ENCODE measurements at regions not wholly inside any gene's neighbourhood (a gene's known extent, or its start where the extent isn't known, plus 50 kb on each side); places are given as distances from the start of the nearest gene placed in this dataset.

- TF ChIP-seq CTCF (IDR thresholded peaks at IDR 0.05) (no peak), POLR2AphosphoS5 (IDR thresholded peaks at IDR 0.05) (no peak), EP300 (IDR thresholded peaks at IDR 0.05) (no peak), POLR2A (IDR thresholded peaks at IDR 0.05) (no peak)
- ATAC-seq, result no peak
- Histone ChIP-seq H3K4me1 (no peaks in the 10 kb centered on the region), H3K9me3 (no peaks in the 10 kb centered on the region), H3K27me3 (peaks cover 12% of the 10 kb centered on the region), H3K4me3 (no peak overlapping the region), H3K27ac (no peak overlapping the region), H3K36me3 (no peaks in the 10 kb centered on the region)
- WGBS, 2 donors (ENCODE audit: low coverage in 1 of 2), result 50 to 71% methylated on average over 1 of the region's 1 CpG
Measured at GRCh38 chr12:30829876-30830275, 75.1 kb upstream of the CAPRIN2 start.

- peaks cover 11% of the 10 kb centered on the region for H3K27me3 ChIP-seq
- no peaks in the 10 kb centered on the region for H3K36me3 ChIP-seq
- H3K4me1 ChIP-seq, result no peaks in the 10 kb centered on the region
- H3K4me3 ChIP-seq, result no peak overlapping the region
- ATAC-seq, result no peak
- H3K27ac ChIP-seq, result no peak overlapping the region
- 86 to 88% methylated on average over 1 to 3 of the region's 4 CpGs for WGBS, 2 donors (ENCODE audit: low coverage in 1 of 2)
- TF ChIP-seq POLR2A (IDR thresholded peaks at IDR 0.05), result no peak
- no peaks in the 10 kb centered on the region for H3K9me3 ChIP-seq
Measured at GRCh38 chr12:30828686-30829085, 73.9 kb upstream of the CAPRIN2 start.

- Histone ChIP-seq H3K4me3 (no peak overlapping the region), H3K9me3 (no peaks in the 10 kb centered on the region), H3K27me3 (peaks cover 5% of the 10 kb centered on the region), H3K4me1 (peaks cover 0 to 9% (median 0%) of the 10 kb centered on the region in 3 donors), H3K36me3 (no peaks in the 10 kb centered on the region), H3K27ac (no peak overlapping the region)
- ATAC-seq, result no peak
- WGBS, 2 donors (ENCODE audit: low coverage in 1 of 2), result 69 to 79% methylated on average over 5 to 6 of the region's 15 CpGs
- no peak for TF ChIP-seq POLR2A (IDR thresholded peaks at IDR 0.05)
Measured at GRCh38 chr12:30827101-30828066, 72.6 kb upstream of the CAPRIN2 start.

GRCh38 chr12:30826276-30826675, 71.5 kb upstream of the CAPRIN2 start:
- H3K9me3 ChIP-seq, result no peaks in the 10 kb centered on the region
- H3K4me1 ChIP-seq, result peaks cover 0 to 15% (median 0%) of the 10 kb centered on the region in 3 donors
- H3K4me3 ChIP-seq, result no peak overlapping the region
- H3K36me3 ChIP-seq, result no peaks in the 10 kb centered on the region
- no peak for ATAC-seq
- 86 to 91% methylated on average over 2 to 6 of the region's 8 CpGs for WGBS, 2 donors (ENCODE audit: low coverage in 1 of 2)
- TF ChIP-seq POLR2AphosphoS5 (IDR thresholded peaks at IDR 0.05), result no peak
- TF ChIP-seq EP300 (IDR thresholded peaks at IDR 0.05), result no peak
- no peak for TF ChIP-seq POLR2A (IDR thresholded peaks at IDR 0.05)
- no peak for TF ChIP-seq CTCF (IDR thresholded peaks at IDR 0.05)
- H3K27ac ChIP-seq, result no peak overlapping the region
- peaks cover under 1% of the 10 kb centered on the region for H3K27me3 ChIP-seq

GRCh38 chr12:30825341-30825740, 70.6 kb upstream of the CAPRIN2 start:
- no peaks in the 10 kb centered on the region for H3K36me3 ChIP-seq
- peaks cover 0 to 15% (median 0%) of the 10 kb centered on the region in 3 donors for H3K4me1 ChIP-seq
- no peaks in the 10 kb centered on the region for H3K9me3 ChIP-seq
- no peak for ATAC-seq
- no peaks in the 10 kb centered on the region for H3K27me3 ChIP-seq
- no peak overlapping the region for H3K4me3 ChIP-seq
- WGBS, 2 donors (ENCODE audit: low coverage in 1 of 2), result 100% methylated on average over 1 to 2 of the region's 4 CpGs
- TF ChIP-seq EP300 (IDR thresholded peaks at IDR 0.05), result no peak
- no peak overlapping the region for H3K27ac ChIP-seq

- 87 to 90% methylated on average over 2 to 3 of the region's 5 CpGs for WGBS, 2 donors (ENCODE audit: low coverage in 1 of 2)
- H3K27ac ChIP-seq, result no peak overlapping the region
- ATAC-seq, result no peak
- no peaks in the 10 kb centered on the region for H3K36me3 ChIP-seq
- H3K27me3 ChIP-seq, result no peaks in the 10 kb centered on the region
- no peak overlapping the region for H3K4me3 ChIP-seq
- TF ChIP-seq POLR2A (IDR thresholded peaks at IDR 0.05), result no peak
- no peak for TF ChIP-seq EP300 (IDR thresholded peaks at IDR 0.05)
- no peak for TF ChIP-seq POLR2AphosphoS5 (IDR thresholded peaks at IDR 0.05)
- TF ChIP-seq CTCF (IDR thresholded peaks at IDR 0.05), result no peak
- no peaks in the 10 kb centered on the region for H3K9me3 ChIP-seq
- peaks cover 0 to 15% (median 0%) of the 10 kb centered on the region in 3 donors for H3K4me1 ChIP-seq
Measured at GRCh38 chr12:30824311-30824710, 69.6 kb upstream of the CAPRIN2 start.
